SKM-1 treated with dmso at 0.1 percent for 144 hours (cell line): ENCODE measurements at regions not wholly inside any gene's neighbourhood (a gene's known extent, or its start where the extent isn't known, plus 50 kb on each side); places are given as distances from the start of the nearest gene placed in this dataset.
"Not testable (repeated sequence)": the region's sequence is repeated elsewhere in the genome, so short reads cannot be mapped to it uniquely, and the experiment has no call there.

Experiments
- DNase-seq: peaks from one replicate; lab custom pipeline; 2025; ENCODE audit not compliant: unreplicated experiment; lab: John Stamatoyannopoulos, UW

- DNase-seq = peak; percentile 80
These were observed 69.4 kb upstream of the EVL start for GRCh38 chr14:99995700-99996356.

GRCh38 chr14:99996951-99997571, 68.2 kb upstream of the EVL start:
- DNase-seq = no peak

DNA sequence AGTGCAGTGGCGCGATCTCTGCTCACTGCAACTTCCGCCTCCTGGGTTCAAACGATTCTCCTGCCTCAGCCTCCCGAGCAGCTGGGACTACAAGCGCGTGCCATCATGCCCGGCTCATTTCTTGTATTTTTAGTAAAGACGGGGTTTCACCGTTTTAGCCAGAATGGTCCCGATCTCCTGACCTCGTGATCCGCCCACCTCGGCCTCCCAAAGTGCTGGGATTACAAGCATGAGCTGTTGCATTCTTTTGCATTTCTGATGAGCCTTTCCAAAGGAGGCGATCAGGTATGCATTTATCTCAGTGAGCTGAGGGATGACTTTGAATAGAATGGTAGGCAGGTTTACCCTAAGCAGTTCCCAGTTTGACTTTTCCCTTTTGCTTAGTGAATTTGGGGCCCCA, 64.8 kb upstream of the EVL start:
- not testable (repeated sequence) for DNase-seq

DNA sequence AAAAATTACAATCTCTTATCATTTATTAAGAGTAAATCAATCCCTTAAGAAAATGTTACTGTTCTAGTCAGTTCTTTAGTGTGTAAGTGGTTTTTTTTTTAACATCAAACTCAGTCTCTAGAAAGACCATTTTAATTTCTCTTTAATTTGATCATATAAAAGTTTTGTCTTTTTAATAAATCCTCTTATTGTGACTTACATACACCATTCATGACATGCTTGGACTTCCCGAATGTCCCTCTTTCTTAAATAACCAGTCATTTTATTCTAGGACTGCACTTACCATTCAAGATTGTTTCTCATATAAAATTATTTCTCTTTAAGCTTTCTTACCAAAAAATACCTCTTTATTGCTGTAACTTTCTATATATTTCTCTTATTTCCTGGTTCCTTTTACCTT, 60.8 kb upstream of the EVL start:
- no peak for DNase-seq

- DNase-seq = no peak
These were observed 58.0 kb upstream of the EVL start for GRCh38 chr14:100007254-100007653.

DNA sequence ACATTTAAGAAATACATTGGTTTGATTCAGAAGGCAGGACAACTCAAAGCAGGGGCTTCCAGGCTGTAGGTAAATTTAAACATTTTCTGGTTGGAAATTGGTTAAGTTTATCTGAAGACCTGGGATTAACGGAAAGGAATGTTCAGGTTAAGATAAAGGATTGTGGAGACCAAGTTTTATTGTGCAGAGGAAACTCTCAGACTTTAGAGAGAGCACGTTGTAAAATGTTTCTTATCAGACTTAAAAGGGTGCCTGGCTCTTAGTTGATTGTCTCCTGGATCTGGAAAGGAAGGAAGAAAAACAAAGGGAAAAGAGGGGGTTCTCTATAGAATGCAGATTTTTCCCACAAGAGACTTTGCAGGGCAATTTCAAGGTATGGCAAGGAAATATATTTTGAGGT, 55.4 kb upstream of the EVL start:
- DNase-seq = not testable (repeated sequence)

DNA sequence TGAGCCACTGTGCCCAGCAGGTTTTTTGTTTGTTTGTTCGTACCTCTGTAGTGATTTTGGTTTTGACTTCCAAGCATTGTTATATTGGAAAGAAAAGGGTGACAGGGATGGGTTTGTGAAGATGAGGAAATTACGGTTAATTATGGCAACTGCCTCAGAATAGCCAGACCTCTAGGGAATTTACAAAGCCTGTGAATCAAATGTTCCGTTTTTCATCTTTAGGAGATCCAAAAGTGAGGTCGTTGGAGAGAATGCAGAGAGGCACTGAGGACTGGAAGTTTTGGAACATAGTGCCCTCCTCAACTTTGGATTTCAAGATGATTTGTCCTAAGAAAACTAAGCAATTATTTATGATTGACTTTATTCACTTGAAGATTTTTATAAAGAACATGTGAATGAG, 54.5 kb upstream of the EVL start:
- DNase-seq = no peak

- no peak for DNase-seq
These were observed 53.4 kb upstream of the EVL start for GRCh38 chr14:100011628-100012325.

GRCh38 chr14:100012478-100013327, 52.5 kb upstream of the EVL start:
- no peak for DNase-seq

GRCh38 chr14:100015251-100015655, 50.0 kb upstream of the EVL start:
- DNase-seq = peak; percentile 66
